Transverse colon (tissue), 4 donors: ENCODE measurements at regions not wholly inside any gene's neighbourhood (a gene's known extent, or its start where the extent isn't known, plus 50 kb on each side); places are given as distances from the start of the nearest gene placed in this dataset.

Source experiments
- DNase-seq: peaks from one replicate; pipeline ENCODE4 v3.0.0-alpha.2; 2019
- H3K27ac ChIP-seq, 4 donors: fragments of 200-600 bp; sonication (generic); 2 replicates each; pipeline ENCODE4 v1.5.1; 2016 to 2018; ENCODE audit warnings: inconsistent platforms in 4 of 4
- H3K27me3 ChIP-seq: fragments of 200-600 bp; sonication (generic); 2 replicates; pipeline ENCODE4 v1.5.1; 2017; ENCODE audit warnings: inconsistent platforms
- H3K36me3 ChIP-seq, 4 donors: fragments of 200-600 bp; sonication (generic); 2 replicates each; pipeline ENCODE4 v1.5.1; 2017 to 2019; ENCODE audit warnings: inconsistent platforms in 4 of 4
- H3K4me1 ChIP-seq, 4 donors: fragments of 200-600 bp; sonication (generic); 2 replicates each; pipeline ENCODE4 v1.5.1; 2017 to 2020; ENCODE audit warnings: inconsistent platforms in 4 of 4
- H3K4me3 ChIP-seq, 4 donors: fragments of 200-600 bp; sonication (generic); 1 replicate in 1 of 4; 2 replicates in 3 of 4; pipeline versions ENCODE4 v1.5.1 to v1.6.1; 2017 to 2019; ENCODE audit warnings: inconsistent platforms in 4 of 4
- H3K9me3 ChIP-seq, 2 donors: fragments of 200-600 bp; sonication (generic); 2 replicates each; pipeline ENCODE4 v1.5.1; 2017 to 2019; ENCODE audit warnings: inconsistent platforms in 2 of 2
- EP300 ChIP-seq: sonication (generic); formaldehyde crosslinking; IDR thresholded peaks from one replicate; pipeline ENCODE4 v1.6.1; 2017; ENCODE audit warnings: antibody characterized with exemption, low read depth
- POLR2A ChIP-seq: fragments of 450-650 bp; IDR thresholded peaks from one replicate; pipeline ENCODE4 v1.6.1; 2016; ENCODE audit warnings: antibody characterized with exemption, mild to moderate bottlenecking, moderate library complexity
- POLR2AphosphoS5 ChIP-seq, 3 donors: sonication (generic); formaldehyde crosslinking; IDR thresholded peaks; one replicate each; pipeline ENCODE4 v1.6.1; 2016; ENCODE audit warnings: antibody characterized with exemption in 3 of 3
- WGBS, 2 donors: methylation state at CpG; one replicate each; pipeline ENCODE4 v1.1.5; 2018; ENCODE audit warnings: low coverage in 1 of 2; 5-methylcytosine and 5-hydroxymethylcytosine counted together
- in situ Hi-C, 4 donors: fragments of 200-750 bp; cut with MboI; loops; one replicate each; pipeline versions ENCODE4 v1.15.0 to v1.15.1; 2017; ENCODE audit warnings: low sequenced_read_pairs in 3 of 4, low pct_ligation_motif_present in 1 of 4, low pct_unique_long_range_greater_than_20kb in 1 of 4
- intact Hi-C: fragments of 100-400 bp; cut with DNase I; formaldehyde crosslinking; loops from one replicate; pipeline ENCODE4 v1.15.1; 2023; ENCODE audit warnings: low total_unique reads
- TF ChIP-seq, protein P1 (sequence below), 5 experiments: fragments of 200-600 bp in 3 of 5; fragments of 450-650 bp in 2 of 5; sonication (generic) in 3 of 5; IDR thresholded peaks; 1 replicate in 2 of 5; 2 replicates in 3 of 5; pipeline ENCODE4 v1.5.1; 2016 to 2017; ENCODE audit warnings: antibody characterized with exemption in 5 of 5, inconsistent platforms in 3 of 5, mild to moderate bottlenecking in 2 of 5, moderate library complexity in 1 of 5

- 91% methylated on average over 1 of the region's 1 CpG; no CpG with 5 or more reads in 1 of the 2 donors for WGBS, 2 donors
- no peak for DNase-seq
- Histone ChIP-seq H3K27me3 (no peaks in the 10 kb centered on the region), H3K27ac (no peak overlapping the region), H3K36me3 (no peaks in the 10 kb centered on the region), H3K9me3 (no peaks in the 10 kb centered on the region), H3K4me1 (peaks cover 4 to 20% (median 11%) of the 10 kb centered on the region in 4 donors), H3K4me3 (no peak overlapping the region)
- in situ Hi-C loops = no loop called here
- intact Hi-C loops = no loop called here
- TF ChIP-seq POLR2A (no peak), POLR2AphosphoS5 (IDR thresholded peaks at IDR 0.05) (no peak), EP300 (no peak)
- TF ChIP-seq, protein P1, sequence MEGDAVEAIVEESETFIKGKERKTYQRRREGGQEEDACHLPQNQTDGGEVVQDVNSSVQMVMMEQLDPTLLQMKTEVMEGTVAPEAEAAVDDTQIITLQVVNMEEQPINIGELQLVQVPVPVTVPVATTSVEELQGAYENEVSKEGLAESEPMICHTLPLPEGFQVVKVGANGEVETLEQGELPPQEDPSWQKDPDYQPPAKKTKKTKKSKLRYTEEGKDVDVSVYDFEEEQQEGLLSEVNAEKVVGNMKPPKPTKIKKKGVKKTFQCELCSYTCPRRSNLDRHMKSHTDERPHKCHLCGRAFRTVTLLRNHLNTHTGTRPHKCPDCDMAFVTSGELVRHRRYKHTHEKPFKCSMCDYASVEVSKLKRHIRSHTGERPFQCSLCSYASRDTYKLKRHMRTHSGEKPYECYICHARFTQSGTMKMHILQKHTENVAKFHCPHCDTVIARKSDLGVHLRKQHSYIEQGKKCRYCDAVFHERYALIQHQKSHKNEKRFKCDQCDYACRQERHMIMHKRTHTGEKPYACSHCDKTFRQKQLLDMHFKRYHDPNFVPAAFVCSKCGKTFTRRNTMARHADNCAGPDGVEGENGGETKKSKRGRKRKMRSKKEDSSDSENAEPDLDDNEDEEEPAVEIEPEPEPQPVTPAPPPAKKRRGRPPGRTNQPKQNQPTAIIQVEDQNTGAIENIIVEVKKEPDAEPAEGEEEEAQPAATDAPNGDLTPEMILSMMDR (IDR thresholded peaks at IDR 0.05) = no peak
These were observed 463.3 kb downstream of the BUD13 start for GRCh38 chr11:116309446-116309845.

DNA sequence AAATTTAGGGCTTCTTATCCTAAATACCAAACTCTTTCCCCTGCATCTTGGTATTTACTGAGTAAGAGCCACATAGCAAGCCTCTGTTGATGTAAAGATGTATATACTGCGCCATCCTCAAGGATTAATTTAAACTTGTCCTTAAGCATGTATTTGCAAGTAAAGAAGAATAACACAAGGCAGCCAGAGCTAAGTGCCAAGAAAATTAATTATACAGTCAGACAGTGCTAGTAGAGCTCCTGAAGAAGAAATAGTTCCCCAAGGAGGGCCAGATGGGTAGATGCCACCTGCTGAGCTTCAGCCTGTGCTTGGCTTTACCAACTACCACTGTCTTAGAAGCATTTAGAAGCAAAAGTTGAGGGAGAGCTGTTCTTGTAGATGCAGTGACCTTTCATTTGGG is 470.0 kb downstream of the BUD13 start:
- intact Hi-C loops = no loop called here
- in situ Hi-C loops = no loop called here
- no peak for DNase-seq
- H3K9me3 ChIP-seq = no peaks in the 10 kb centered on the region
- H3K4me1 ChIP-seq = no peaks in the 10 kb centered on the region
- no peak overlapping the region for H3K4me3 ChIP-seq
- TF ChIP-seq POLR2AphosphoS5 (IDR thresholded peaks at IDR 0.05) = no peak
- no peak for TF ChIP-seq EP300
- TF ChIP-seq POLR2A = no peak
- TF ChIP-seq, protein P1 (IDR thresholded peaks at IDR 0.05) = no peak
- no peak overlapping the region for H3K27ac ChIP-seq
- no peaks in the 10 kb centered on the region for H3K27me3 ChIP-seq
- no peaks in the 10 kb centered on the region for H3K36me3 ChIP-seq
- WGBS, 2 donors = 73 to 93% methylated on average over 1 of the region's 1 CpG

GRCh38 chr11:116301141-116301540 is 471.6 kb downstream of the BUD13 start:
- no peak for DNase-seq
- Histone ChIP-seq H3K9me3 (no peaks in the 10 kb centered on the region), H3K36me3 (no peaks in the 10 kb centered on the region), H3K27ac (no peak overlapping the region), H3K4me1 (no peaks in the 10 kb centered on the region), H3K27me3 (no peaks in the 10 kb centered on the region), H3K4me3 (no peak overlapping the region)
- TF ChIP-seq POLR2A (no peak), EP300 (no peak), POLR2AphosphoS5 (IDR thresholded peaks at IDR 0.05) (no peak)
- TF ChIP-seq, protein P1 (IDR thresholded peaks at IDR 0.05) = no peak
- in situ Hi-C loops = no loop called here
- intact Hi-C loops = no loop called here
- WGBS, 2 donors = 91 to 100% methylated on average over 1 of the region's 1 CpG

GRCh38 chr11:116300232-116300631 is 472.6 kb downstream of the BUD13 start:
- Histone ChIP-seq H3K9me3 (no peaks in the 10 kb centered on the region), H3K4me1 (peaks cover 0 to 2% (median 0%) of the 10 kb centered on the region in 4 donors), H3K36me3 (no peaks in the 10 kb centered on the region), H3K27ac (no peak overlapping the region), H3K27me3 (no peaks in the 10 kb centered on the region), H3K4me3 (no peak overlapping the region)
- TF ChIP-seq POLR2A (no peak), EP300 (no peak), POLR2AphosphoS5 (IDR thresholded peaks at IDR 0.05) (no peak)
- TF ChIP-seq, protein P1 (IDR thresholded peaks at IDR 0.05) = no peak
- WGBS, 2 donors = 50 to 75% methylated on average over 1 of the region's 1 CpG
- intact Hi-C loops (no loop called here), in situ Hi-C loops (no loop called here)
- DNase-seq = no peak
